HG03469 (cell line): ENCODE measurements at regions not wholly inside any gene's neighbourhood (a gene's known extent, or its start where the extent isn't known, plus 50 kb on each side); places are given as distances from the start of the nearest gene placed in this dataset.

ENCODE experiments used
- ATAC-seq: cut with Tn5 transposase; IDR thresholded peaks from one replicate; pipeline ENCODE4 v1.9.1; 2021; ENCODE audit warnings: mild to moderate bottlenecking, moderate library complexity, moderate number of reproducible peaks; ENCODE audit not compliant: unreplicated experiment

DNA sequence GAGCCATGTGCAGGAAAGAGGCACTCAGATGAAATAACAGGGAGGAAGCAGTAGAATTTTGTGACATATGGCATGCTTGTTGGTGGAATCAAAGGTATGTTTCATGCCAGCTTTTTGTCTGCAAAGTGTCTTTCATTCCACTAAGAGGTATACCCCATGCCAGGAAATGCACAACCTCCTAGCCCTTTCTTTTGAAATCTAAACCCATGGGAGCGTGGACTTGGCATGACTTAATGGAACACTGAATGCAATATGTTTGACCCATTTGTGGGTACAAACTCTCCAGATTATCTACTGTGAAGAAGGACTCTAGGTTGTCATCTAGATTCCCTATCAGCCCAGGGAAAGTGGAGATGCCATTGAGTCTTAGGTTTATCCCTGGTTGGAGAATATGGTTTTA lies 338.3 kb upstream of the TEX13C start:
- ATAC-seq: no peak

- no peak for ATAC-seq
These were observed 335.4 kb upstream of the TEX13C start for GRCh38 chrX:124984140-124984813.

GRCh38 chrX:124986284-124986683 lies 333.4 kb upstream of the TEX13C start:
- ATAC-seq: no peak

DNA sequence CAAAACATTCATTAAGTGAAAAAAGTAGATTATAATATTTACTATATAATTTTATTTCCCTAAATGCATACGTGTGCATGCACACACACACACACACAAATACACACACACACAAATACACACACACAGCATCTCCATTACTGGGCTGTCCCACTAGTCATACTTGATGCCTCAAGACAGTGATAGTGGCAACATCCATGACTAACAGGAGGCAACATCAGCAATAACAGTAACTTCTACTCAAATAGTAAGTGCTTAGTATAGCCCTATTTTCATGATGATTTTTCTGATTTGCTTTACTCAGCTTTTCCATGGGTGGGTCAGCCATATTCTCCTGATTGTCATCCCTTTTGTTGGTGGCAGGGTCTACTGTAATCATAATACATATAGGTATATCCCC lies 325.9 kb upstream of the TEX13C start:
- ATAC-seq: no peak

GRCh38 chrX:124994404-124994803 lies 325.3 kb upstream of the TEX13C start:
- no peak for ATAC-seq

DNA sequence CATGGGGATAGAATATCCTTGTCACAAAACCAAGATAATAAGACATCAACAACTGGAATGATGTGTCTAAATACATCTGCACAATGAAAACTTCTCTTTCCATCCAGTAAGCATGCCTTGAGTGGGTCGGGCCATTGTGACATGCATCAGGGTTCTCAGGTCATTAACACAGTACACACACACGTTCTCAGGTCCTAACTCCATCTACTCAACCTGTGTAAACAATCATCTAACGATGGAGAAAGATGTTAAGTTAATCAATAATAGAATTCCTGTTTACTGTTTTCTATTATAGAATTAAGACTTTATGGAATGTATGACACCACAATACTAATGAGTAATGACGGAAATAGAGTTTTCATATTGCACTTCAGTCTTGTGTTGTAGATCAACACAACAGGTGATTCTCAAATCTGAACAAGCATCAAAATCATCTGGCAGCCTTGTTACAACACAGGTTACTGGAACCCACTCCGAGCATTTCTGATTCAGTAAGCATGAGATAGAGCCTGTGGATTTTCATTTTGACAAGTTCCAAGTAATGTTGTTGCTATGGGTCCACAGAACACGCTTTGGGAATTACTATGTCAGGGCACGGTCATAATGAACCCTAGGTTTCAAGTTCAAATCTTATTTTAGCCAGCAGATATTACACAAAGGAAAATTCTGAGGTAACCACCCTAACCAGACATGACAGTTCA lies 315.8 kb upstream of the TEX13C start:
- no peak for ATAC-seq

GRCh38 chrX:125004799-125005198 lies 314.9 kb upstream of the TEX13C start:
- ATAC-seq: no peak

- no peak for ATAC-seq
These were observed 313.8 kb upstream of the TEX13C start for GRCh38 chrX:125005863-125006262.

DNA sequence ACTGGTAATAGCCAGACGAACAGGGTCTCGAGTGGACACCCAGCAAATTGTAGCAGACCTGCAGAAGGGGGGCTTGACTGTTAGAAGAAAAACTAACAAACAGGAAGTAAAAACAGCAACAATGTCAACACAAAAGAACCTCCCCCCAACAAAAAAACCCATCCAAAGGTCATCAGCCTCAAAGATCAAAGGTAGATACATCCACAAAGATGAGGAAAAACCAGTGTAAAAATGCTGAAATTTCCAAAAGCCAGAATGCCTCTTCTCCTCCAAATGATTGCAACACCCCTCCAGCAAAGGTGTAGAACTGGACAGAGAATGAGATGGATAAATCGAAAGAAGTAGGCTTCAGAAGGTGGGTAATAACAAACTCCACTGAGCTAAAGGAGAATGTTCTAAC lies 313.0 kb upstream of the TEX13C start:
- ATAC-seq: no peak

GRCh38 chrX:125012585-125012984 lies 307.1 kb upstream of the TEX13C start:
- no peak for ATAC-seq

- ATAC-seq: no peak
These were observed 290.5 kb upstream of the TEX13C start for GRCh38 chrX:125029131-125029530.
